CD1c-positive myeloid dendritic cell (primary cell): ENCODE measurements at regions not wholly inside any gene's neighbourhood (a gene's known extent, or its start where the extent isn't known, plus 50 kb on each side); places are given as distances from the start of the nearest gene placed in this dataset.

ENCODE experiments used
- DNase-seq: peaks from one replicate; pipeline ENCODE4 v3.0.0-alpha.2; 2016; ENCODE audit errors: extremely low spot score

DNA sequence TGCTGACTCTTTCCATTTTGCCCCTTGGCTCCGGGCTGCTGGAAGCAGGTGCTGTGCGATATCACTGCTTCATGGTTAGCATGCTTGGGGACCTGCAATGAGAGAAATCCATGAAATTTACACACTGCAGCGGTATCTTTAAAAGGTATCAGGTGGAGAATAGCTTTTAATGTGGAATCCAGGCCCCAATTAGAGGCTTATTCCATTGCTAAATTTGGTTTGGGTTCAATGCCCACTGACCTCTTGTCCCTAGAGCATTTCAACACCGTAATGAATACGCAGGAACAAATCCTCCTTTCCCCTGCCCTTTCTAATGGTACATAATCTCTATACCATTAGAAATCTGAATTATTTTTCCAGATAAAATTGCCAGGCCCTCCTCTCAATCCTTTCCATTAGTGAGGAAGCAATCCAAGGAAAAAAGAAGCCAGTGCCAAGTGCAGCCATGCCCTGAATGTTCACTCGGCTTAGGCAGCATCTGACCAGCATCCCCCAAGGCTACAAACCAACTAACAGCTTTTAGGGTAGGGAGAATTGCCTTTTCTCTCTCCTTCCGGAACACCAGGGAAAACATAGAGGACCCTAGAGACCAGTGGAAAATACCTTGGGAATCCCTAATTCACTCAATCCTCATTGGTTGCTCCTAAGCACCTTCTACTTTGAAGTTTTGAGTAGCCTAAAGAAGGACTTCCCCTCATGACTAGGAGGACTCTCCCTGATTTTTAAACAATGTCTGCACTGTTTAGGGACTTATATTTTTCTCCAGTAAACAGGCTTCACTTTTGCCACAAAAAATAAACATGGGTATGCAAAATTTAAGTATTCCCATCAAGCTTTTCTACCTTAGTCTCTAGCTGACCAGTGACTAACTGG, 143.1 kb downstream of the QRSL1 start:
- no peak for DNase-seq

DNA sequence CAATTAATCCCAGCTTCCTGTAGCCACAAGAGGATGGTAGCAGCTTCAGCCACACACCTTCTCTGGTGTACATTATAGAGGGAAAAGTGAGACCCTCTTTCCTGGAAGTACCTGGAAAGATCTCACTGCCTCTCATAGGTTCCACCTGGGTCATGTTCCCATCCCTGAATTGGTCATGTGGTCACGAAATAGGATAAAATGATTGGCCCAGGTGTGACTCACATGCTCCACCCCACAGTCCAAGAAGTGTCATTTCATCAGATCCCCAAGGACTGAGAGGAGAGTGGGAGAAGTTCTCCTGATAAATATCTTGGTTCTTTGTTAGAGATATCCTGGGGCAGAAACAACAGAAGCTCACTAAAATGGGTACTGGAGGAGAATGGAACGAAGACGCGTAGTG, 142.4 kb downstream of the QRSL1 start:
- no peak for DNase-seq

DNA sequence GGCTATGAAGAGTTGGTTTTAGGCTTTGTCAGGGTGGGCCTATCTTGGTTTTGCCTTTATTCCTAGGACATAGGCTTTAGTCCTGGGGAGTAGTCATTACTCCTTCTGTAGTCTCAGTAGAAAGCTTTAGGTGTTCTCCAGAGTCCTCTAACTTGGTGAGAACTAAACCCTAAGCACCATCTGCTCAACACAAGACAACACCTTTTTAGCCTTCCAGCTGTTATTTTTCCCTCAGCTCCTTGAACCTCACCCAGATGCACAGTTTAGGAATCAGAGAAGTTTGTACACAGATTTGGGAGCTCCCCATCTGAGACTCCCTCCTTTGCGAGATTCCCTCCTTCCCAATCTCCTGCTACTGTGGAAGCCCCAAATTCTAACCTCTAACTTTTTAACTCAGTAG, 141.3 kb downstream of the QRSL1 start:
- DNase-seq, result no peak

DNA sequence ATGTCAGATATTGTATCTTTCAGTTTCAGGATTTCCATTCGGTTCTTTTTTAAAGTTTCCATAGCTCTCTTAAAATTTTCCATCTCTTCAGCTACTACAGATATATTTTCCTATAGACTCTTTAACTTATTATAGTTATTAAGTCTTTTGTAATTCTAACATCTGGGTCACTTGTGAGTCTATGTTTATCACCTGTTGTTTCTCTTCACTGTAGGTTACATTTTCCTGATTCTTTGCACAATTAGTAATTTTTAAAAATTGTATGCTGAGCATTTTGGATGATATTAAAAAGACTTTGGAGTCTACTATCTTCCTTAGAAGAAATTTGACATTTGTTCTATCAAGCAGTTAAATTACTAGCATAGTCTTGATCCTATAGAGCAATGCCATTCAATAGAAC, 140.7 kb downstream of the QRSL1 start:
- DNase-seq, result no peak

GRCh38 chr6:106767271-106767670, 137.9 kb downstream of the QRSL1 start:
- no peak for DNase-seq

DNA sequence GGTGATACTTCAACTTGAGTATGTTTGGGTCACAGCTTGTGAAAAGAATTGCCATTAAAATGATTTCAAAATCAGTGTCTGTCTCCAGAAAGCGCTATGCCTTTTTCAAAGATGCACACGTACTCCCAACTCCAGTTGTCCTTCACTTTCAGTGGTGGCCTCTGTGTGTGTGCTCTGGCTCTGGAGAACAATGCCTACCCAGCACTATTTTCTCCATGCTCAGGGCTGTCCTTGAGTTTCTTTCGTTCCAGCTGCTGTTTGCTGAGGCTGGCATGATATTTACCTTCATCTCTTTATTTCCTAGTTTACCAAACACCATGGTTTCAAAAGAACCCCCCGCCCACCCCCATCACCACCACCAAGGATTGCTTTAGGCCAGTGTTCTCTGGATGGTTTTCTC, 136.8 kb downstream of the QRSL1 start:
- no peak for DNase-seq

DNA sequence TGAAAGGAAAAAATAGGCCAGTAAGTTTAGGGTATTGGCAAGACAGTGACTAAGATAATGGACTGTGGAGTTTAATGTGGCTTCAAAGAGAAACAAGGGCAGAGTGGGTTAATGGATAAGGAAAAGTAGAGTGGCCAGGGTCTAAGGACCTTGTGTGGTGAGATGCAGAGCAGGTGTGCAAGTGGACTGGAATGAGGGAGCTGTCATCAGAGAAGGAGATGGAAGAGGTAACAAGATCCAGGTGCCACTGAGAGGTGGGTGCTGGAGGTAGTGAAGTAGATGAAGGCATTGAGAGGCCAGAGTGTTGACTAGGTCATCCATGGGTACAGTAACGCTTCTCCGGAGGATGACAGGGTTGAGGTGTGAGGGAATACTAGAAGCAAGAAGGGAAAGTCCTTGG, 136.1 kb downstream of the QRSL1 start:
- no peak for DNase-seq

- no peak for DNase-seq
These were observed 135.1 kb downstream of the QRSL1 start for GRCh38 chr6:106764353-106764980.

DNA sequence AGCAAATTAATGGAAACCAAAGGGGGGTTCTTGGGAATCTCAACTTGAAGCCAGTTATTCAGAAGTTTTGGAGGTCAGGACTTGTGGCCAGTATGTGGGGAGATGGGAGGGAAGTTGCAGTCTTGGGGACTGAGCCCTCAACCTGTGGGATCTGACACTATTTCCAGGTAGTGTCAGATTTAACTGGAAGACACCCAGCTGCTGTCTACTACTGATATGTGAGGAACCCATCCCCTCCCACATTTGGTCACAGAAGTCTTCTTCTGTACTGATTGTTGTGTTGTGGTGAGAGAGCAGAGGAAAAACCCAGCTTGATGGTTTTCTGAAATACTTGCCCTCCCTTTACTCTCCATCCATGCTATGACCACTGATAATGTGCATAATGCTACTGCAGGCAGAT, 134.0 kb downstream of the QRSL1 start:
- no peak for DNase-seq

DNA sequence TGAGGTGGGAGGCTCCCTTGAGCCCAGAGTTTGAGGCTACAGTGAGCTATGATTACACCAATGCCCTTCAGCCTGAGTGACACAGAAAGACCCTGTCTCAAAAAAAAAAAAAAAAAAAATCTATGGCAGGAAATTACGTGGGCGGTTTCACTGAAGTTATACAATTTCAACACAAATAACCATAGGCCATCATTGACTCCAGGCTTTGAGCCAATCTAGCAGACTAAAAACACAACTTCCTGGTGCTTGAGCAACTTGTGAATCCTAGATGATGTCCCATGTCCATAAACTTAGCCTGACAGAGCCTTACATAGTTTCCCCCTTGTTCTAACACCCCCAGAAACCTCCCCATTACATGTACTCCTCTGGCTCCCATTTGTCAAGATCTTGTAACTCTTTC, 131.8 kb downstream of the QRSL1 start:
- no peak for DNase-seq

DNA sequence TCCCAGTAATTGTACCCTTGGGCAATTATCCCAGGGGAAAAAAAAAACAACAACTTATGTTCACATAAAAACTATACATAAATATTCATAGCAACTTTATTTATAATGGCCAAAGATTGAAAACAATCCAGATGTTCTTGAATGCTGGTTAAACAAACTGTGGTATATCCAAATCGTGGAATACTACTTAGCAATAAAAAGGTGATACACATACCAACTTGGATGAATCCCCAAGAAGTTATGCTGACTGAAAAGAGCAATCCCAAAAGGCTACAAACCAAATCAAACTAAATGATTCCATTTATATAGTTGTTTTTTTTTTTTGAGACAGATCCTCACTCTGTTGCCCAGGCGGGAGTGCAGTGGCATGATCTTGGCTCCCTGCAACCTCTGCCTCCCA, 129.7 kb downstream of the QRSL1 start:
- DNase-seq, result no peak

- no peak for DNase-seq
These were observed 128.5 kb downstream of the QRSL1 start for GRCh38 chr6:106757722-106758467.

- DNase-seq, result no peak
These were observed 127.9 kb downstream of the QRSL1 start for GRCh38 chr6:106757267-106757666.

DNA sequence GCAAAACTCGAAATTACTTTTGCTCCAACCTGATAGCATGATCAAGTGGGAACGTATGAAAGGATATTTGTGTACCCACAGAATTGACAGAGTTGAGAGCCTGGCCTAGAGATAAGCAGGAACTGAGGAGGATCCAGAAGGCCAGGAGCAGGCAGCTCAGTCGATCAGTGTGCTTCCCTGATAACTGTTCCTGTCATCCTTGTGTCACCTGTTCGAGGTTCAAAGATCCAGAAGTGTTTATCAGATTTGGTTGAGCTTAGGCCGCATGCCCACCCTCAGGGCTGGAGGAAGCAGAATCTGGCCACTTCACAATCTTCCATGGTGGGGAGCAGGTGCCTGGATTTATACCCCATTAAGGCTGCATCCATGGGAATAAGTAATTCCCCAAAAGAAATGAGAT, 124.8 kb downstream of the QRSL1 start:
- no peak for DNase-seq

DNA sequence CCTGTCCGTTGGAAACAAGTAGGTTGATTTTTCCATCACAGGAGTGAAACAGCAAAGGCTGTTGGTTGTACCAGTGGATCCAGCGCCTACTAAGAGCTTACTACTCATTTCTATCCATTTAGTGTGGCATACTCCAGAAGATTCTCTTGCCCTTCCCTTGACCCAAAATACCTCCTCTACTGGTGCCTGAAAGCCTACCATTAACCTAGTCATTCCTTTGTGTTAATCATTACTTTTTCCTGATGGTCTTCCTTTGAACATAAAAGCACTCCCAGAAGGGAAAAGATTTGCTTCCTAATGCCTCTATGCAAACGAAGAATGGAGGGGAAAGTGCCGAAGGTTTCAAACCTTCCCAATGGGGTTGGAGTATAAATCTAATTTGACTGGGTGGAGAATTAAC, 123.3 kb downstream of the QRSL1 start:
- no peak for DNase-seq

- DNase-seq, result no peak
These were observed 122.3 kb downstream of the QRSL1 start for GRCh38 chr6:106751501-106752252.

- DNase-seq, result no peak
These were observed 121.6 kb downstream of the QRSL1 start for GRCh38 chr6:106750946-106751345.

DNA sequence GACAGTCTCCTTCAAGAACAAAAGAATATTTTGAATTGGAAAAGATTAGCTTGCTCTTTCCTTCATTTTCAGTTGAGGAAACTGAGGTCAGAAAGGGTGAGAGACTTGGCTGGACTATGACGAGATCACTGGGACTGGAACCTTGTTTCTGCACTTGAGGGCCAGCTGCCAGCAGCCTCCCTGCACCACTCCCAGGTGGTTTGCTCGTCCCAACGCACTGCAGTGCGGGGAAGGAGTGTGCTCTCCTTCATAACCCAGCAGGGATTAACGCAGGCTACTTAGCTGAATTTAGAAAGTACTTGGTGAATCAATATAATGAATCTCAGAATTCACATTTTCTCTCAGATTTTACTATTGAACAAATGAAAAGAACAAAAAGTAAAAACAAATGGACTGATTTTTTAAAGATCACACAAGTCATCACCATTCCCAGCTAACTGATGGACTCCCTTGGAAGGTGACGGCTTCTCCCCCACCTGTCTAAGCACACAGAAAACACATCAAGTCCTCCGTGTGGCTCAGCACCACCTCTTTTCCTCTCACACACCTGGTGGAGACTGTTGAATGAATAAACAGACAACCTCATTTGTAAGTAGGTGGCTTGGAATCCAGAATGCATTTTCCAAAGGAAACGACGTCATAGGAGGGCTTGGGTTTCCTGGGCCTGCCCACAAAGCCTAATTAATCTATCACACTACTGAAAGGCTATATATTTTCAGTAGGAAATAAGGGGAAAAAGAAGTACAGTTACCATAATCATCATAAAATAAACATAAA, 121.0 kb downstream of the QRSL1 start:
- DNase-seq, result no peak

DNA sequence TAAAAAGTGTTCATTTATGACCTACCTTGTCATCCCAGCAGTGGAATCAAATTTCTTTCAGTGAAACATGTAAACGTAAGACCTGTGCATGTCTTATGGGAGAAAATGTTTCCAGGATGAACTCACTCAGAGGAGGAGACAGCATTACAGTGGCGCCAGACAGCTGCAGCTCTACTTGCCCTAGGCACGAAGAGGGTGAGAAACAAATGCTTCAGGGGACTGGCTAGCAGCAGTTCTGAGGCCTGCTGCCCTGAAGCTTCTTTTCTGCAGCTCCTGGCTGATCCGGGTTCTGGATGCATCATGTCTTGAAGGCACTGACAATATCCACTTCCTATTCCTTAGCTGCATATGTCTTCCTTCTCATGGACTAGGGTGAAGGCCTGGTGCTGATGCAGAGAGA, 120.2 kb downstream of the QRSL1 start:
- DNase-seq, result no peak

- DNase-seq, result no peak
These were observed 119.3 kb downstream of the QRSL1 start for GRCh38 chr6:106748547-106749207.

DNA sequence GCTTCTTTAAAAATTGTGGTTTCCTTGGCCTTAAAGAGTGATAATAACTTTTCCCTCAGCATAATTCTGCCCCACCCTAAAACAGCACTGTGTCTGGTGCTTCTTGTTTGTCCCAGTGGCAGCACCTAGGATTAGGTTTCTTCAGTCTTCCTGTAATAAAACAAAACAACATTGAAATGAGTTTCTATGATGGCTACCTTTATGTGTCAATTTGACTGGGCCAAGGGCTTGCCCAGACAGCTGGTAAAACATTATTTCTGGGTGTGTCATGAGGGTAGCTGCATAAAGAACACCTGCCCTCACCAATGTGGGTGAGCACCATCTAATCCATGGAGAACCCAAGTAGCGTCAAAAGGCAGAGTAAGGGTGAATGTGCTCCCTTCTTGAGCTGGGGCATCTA, 117.8 kb downstream of the QRSL1 start:
- DNase-seq, result no peak
